IPS DF 19.7 (cell line): ENCODE measurements at regions not wholly inside any gene's neighbourhood (a gene's known extent, or its start where the extent isn't known, plus 50 kb on each side); places are given as distances from the start of the nearest gene placed in this dataset.
"Not testable (repeated sequence)": the region's sequence is repeated elsewhere in the genome, so short reads cannot be mapped to it uniquely, and the experiment has no call there.

Experiments used
- DNase-seq: peaks from one replicate; pipeline ENCODE4 v3.0.0-alpha.2; 2013; ENCODE audit warnings: low read depth, low spot score

DNA sequence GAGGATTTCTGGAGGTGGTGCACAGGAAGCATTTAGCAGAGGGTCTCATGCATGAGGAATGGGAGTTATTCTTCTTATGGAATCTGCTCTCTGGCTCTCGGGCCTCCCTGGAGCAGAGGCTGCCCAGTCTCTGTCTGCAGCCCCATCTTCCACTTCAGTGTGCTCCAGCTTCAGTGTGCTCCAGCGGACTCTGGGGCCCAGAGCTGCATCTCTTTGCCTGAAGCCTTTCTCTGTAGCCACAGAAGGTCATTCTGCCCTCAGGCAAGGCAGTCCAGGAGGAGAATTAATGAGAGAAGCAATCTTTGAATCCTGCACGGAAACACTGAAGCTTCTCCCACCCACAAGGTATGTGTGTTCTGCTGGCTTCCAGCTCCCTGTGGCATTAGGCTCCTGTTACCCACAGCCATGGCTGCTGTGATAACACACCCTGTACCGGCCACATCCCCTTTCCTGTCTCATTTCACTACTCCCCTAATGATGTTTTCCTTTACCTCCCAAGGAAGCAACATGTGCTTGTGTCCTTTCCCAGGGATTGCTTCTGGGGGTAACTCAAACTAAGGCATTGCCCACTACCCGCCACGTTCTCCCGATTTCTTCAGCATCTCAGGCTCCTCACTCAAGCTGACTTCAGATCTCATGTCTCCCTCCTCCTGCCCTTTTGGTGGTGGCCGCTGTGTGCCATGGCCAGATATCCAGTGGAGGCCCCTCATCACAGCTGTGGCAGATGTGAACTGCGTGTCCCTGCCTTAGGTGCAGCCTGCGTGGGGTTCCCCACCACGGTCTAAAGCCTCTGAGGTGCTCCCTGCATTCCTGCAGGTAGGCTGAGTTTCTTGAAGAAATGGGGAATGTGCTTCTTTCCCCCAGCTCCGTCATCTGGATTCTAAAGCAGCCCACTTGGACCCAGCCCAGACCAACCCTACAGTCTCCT, 181.2 kb upstream of the GALNT2 start:
- DNase-seq: no peak

DNA sequence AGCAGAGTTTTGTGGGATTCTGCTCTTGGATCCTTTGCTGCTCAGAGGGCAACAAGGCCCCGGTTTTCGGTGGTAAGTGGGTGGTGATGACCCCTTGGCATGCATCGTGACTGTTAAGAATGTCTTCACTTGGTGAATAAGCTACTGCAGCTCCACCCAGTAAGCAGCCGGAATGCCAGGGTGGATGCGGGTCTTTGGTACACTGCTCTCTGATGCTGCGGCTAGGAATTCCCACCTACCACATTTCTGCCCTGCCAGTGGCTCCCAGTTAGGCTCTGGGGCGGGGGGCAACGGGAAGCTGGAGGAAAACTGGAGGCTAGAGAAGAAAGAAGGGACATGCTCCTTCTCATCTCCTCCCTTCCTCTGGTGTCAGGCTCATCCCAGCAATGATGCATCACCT, 180.4 kb upstream of the GALNT2 start:
- DNase-seq: no peak

DNA sequence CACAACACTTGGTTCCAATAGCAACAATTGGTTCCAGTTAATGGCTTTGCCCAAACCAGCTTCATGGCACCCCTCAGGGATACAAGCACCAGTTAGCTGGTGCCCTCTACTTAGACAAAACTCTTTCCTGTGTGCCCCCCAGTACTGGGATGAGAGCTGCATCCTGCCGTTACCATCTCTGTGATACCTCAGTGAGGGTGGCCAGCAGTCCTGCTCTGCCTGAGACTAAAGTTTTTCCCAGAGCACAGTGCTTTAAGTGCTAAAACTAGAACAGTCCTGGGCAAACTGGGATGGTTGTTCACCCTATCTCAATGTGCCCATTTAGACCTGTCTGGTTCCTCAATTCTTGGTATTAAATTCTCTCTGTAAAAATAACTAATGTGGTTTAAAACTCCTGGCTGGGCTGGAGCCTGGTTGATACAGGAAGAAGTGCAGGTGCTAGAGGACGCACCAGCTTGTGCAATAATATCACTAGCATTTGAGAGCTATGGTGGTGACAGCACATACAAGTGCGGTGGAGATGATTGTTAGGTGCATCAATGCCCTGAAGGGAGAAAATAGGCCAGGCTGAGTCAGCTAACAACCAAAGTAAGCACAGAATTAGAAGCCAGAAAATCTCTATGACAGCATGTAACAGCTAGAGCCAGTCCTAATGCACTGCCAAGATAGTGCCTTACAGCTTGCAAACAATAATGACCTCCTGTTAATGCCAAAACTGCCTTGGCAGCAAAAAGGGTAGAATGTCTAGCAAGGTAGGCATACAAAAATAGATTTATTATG, 179.8 kb upstream of the GALNT2 start:
- DNase-seq: no peak

DNA sequence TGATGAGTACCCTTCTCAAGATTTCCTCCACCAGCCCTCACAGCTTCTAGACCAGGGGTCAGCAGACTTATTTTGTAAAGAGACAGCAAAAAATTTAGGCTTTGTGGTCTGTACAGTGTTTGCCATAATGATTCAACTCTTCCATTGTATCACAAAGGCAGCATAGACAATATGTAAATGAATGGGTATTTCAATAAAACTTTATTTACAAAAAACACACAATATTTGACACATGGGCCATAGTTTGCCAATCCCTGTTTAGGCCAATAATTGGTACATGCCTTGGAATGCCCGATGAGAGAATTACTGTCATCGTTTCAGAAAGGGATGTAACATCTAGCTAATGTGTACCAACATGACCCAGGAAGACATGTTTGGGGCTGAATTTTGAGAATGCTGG, 178.9 kb upstream of the GALNT2 start:
- no peak for DNase-seq

DNA sequence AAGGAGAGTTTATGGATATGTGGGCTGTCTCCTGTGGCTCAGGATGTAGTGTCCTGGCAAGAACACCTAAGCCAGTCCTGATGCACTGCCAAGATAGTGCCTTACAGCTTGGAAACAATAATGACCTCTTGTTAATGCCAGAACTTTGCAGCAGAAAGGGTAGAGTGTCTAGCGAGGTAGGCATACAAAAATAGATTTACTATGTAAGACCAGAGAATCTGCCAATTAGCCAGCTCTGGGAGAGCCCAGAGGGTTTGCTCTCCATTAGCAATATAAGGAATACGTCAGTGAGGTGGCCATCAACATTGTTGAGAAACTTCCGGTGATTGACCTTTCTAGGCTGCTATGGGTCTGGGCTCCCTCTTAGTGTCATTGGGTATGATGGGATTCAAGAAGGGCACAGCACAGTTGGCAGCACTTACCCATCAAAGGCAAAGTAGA, 178.5 kb upstream of the GALNT2 start:
- no peak for DNase-seq

DNA sequence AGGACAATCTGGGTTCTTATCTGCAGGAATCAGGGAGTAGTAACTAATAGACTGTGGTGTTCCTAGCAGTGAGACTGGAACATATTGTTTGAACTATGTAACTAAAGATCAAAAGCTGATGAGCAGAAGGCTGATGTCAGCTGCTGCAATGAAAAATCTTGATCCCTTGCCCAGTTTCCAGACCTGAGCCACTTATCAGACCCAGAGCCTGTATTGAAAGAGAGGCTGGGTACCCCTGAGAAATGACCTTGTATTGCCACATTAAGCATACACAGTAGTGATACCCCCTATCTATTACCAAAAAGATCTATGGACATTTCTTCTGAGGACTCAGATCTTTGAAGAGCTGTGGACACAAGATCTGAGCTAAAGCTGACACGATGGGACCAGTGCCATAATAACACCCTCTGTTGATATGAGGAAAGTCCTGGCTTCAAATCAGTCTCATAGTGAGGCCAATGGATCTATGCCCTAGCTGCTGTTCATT, 178.0 kb upstream of the GALNT2 start:
- DNase-seq: no peak

DNA sequence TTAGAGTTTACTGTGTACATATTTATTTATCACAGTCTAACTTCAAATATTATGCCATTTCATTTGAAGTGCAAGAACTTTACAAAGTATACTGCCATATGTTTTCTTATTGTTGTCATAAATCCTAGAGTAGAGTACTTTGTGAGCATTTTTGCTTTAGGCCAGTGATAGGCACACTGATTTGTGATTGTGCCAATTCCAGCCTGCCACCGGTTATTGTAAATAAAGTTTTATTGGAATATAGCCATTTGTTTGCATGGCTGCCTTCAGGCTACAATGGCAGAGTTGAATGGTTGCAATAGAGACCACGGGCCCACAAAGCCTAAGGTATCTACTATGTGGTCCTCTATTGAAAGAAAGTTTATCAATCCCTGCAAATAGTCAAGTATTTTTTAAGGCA, 175.8 kb upstream of the GALNT2 start:
- no peak for DNase-seq

DNA sequence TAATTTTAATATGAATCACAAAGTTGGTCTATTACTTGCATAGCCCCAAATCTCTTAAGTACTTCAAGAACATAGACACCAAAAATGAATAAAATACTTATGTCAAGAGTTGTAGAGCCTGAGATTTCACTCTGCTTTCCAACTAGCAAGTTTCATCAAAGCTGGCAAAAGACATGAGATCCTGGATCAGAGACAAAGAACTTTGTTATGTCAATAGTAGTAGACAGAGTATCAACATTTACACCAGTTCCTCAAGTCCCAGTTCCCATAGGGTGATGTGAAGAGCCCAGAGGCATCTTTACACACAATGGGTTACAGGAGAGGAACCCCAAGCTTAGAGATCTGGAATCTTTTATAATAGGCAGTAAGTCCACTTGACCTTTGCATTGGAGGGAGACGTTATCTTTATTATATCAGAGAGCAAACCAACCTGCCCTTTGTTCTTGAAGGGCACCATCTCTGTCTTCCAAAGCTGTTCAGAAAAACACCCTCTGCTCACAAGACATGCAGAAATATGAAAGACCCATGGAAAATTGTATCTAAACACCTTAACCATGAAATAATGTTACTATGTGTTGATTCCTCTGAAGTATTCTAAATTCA, 174.4 kb upstream of the GALNT2 start:
- no peak for DNase-seq

DNA sequence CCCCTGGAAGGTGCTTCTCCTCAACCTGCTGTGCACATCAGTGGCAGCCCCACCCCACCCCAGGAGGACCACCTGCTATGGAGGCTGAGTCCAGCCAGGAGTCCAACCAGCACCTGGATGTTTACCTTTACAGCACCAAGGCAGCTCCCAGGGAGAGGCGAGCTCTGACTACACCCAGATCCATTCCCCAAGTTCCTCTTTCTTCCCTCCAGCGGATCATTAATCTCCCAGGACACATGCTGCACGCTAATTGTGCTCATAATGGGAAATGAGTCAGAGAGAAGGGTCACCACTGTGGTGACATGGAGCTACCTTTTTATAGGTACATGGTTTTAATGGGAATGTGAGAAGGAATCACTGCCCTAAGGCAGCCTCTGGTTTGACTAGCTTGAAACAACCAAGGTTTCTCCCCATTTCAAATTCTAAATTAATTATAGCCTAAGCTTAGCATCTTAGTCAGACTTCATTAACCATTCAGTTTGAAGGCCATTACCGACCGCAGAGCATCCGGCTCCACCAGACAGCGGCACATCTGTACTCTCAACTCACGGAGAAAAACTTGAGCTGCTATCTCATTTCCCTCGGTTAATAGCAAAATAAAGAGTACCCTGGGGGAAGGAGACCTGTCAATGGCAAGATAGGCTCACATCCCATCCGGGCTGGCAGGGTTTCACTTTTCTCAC, 173.1 kb upstream of the GALNT2 start:
- no peak for DNase-seq

DNA sequence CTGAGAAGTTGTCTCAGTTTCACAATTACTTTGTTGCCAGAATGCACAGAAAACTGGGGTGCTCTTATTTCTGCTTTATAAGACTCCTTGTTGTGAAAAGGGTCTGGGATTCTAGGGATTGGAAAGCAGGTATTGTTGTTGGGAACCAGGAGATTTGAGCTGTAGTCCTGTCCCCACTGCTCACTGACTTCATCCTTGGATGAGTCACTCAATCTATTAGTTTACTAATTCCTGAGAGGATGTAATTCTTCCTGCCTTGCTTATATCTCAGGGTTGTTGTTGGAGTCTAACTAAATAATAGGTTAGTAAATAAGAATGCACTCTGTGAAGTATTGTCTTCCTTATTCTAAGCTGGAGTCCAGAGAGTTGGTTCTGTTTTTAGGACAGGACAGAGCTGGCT, 172.5 kb upstream of the GALNT2 start:
- DNase-seq: no peak

DNA sequence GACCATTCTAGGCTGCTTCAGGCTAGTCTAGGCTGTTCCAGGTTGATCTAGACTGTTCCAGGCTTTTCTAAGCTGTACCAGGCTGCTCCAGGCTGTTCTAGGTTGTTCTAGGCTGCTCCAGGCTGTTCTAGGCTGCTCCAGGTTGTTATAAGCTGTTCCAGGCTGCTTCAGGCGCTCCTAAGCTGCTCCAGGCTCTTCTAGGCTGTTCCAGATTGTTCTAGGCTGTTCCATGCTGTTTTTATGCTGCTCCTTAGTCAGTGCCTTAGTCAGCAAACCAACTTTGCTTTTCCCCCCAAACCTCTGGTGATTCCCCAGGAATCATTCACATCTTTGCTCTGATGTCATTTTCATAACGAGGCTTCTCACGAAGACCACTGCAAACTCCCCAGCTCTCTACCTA, 171.4 kb upstream of the GALNT2 start:
- DNase-seq: no peak

DNA sequence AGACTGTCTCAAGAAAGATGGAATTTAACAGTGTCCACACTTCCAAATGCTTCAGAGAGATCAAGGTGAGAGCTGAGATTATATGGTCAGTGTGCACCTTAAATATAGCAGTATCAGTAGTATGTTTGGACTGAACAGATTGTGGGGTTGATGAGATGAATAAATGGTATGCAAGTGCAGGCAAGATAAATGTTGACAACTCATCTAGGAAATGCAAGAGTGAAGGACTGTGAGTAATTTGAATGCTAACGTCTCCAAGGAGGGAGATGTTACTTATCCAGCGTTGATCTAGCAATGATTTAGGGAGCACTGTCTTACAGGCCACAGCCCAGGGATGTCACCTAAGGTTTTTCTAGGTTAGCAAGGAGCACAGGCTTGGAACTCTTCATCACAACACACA, 170.7 kb upstream of the GALNT2 start:
- no peak for DNase-seq

DNA sequence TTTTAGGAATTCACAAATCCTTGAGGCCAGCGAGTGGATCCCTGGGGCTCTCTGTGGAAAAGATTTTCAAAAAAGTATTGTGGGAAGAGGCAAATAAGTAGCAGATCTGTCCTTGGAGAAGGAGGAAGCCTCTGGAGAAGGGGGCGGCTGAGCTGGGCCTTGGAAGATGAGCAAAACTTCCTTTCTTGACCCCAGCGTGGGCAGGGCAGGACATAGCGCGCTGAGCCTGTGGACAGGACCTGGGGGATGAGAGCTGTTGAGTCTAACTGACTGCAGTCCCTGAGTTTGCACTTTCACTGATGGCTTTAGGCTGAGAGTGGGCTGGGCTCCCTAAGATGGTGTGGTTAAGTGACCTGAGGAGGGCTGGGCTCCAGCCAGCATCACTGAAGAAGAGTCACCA, 170.2 kb upstream of the GALNT2 start:
- no peak for DNase-seq

DNA sequence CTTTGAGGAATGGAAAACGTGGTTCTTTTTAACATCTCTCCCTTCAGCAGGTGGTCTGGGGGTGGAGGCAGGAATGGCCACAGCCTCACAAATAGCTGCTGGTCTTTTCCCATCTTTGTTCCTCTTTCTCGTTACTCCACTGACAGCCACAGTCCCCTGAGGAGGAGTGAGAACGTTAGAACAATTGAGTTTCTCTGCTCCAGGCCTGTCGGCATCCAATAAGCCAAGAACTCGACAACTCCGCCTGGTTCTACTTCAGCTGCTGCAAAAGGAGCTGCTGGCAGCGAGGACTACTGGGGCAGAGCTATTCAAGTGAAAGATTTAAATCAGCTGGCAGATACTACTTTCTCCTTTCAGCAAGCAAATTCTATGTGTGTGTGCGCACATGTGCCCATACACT, 169.5 kb upstream of the GALNT2 start:
- DNase-seq: no peak

DNA sequence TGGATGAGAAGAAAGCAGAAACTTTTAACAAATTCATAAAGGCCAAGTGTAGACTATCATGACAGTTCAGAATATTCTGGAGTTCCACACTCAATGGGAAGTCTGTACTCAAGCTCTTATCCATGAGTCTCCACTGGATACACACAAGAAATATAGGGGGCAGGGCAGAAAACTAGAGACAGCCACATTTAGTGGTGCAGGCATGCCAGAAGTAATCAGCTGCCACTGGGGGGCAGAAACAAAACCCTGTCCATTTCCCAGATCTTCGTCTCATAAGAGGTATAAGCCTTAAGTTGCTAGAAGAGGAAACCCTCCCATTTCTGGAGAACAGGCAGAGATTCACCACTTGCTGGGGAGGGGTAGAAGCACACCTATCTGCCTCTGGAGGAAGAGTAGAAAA, 166.8 kb upstream of the GALNT2 start:
- no peak for DNase-seq

DNA sequence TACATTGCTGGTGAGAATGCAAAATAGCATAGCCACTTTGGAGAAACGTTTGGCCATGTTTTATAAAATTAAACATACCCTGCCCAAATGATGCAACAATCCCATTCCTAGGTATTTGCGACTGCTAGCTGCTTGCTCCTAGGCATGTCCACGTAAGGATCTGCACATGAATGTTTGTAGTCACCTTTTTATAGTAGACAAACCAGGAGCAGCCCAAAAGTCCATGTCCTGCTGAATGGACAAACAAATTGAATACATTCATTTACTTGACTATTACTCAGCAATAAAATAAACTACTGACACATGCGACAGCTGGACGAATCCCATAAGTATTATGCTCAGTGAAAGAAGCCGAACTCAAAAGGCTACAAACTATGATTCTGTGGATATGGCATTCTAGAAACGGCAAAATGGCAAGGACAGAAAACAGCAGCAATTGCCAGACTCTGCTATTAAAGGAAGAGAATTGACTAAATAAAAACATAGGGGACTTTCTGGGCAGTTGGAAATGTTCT, 161.9 kb upstream of the GALNT2 start:
- no peak for DNase-seq

DNA sequence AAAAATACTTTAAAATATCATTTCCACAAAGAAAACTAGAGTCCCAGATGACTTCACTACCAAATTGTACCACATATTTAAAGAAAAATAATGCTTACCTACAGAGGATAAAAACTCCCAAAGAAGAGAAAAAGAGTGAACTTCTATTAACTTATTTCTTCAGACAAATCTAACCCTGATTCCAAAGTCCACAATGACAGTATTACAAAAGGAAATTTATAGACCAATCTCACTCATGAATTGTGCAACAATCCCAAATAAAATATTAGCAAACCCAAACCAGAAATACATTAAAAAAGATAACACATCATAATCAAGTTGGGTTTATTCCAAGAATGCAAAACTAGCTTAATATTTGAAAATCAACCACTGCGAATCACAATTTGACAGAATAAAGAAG, 161.4 kb upstream of the GALNT2 start:
- no peak for DNase-seq

DNA sequence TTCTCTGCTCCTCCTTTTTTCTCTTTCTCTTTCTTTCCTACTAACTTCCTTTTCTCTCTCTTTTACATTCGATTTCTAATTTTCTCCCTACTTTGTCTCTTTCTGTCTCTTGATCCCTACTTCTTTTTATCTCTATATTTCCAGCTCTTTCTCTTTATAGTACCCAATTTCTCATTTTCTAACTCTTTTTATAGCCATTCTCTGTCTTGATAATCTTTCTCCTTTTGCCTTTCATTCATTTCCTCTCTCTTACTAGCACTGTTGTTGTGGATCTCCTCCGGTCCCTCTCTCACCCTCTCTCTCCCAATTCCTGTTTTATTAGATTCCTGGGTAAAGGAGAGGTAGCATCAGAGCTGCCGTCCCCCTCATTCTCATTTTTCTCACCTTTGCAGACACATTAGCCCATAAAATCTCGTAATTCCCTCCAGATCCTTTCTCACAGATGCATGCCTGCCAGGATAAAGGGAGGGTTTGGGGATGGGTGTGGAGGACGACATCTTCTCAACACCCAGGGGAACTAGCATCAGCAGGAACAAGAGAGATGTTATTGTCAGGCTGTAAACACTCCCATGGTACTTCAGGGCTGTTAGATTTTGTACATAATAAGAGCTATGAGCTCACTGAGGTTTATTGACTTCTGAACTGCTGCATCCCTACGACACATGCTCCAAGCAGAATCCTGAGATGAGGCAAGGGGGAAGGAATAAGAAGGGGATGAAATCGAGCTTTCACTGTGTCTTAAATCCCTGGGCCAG, 159.0 kb upstream of the GALNT2 start:
- no peak for DNase-seq

DNA sequence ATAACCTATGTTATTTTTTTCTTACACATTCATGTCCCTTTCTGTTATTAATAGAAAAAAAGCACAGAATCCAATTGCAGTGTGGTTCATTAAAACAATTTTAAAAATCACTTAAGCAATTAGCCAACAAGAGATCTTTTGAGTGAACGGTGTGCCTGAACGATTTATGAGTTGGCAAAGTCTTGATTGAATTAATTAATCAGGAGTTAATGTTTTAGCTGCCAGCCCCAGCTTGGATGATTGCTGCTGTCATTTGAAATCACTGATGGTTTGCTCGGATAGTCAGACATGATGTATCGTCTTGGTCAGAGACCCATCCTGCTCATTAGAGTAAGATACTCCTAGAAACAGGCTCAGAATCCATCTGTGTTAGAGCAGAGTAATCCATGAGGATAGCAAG, 158.3 kb upstream of the GALNT2 start:
- DNase-seq: no peak

DNA sequence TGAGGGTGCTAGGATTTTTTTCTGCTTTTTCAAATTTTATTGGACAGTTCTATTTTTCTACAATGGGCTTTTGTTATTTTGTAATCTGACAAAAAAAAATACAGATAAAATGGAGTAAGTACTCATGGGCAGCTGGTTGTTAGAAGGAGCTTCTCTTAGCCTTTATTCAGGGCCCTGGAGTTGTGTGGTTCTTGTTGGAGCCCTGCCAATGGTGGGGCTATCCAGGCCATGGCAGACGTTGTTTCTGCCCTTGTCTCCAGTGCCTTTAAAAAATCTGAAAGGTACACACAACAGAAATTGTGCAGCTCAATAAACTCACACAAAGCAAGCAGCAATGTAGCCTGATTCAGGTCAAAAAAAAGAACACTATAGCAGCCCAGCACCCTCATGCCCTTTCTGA, 153.5 kb upstream of the GALNT2 start:
- no peak for DNase-seq

DNA sequence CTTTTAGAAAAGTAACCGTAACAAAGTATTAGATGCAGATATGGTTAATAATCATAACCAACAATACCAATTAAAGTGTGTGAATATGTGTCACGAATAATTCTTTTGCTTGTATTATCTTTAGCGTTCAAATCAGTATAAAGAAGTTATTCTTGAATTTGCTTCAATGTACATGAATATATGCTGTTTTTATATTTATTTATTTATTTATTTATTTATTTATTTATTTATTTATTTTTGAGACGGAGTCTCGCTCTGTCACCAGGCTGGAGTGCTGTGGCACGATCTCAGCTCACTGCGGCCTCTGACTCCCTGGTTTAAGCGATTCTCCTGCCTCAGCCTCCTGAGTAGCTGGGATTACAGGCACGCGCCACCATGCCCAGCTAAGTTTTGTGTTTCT, 147.6 kb upstream of the GALNT2 start:
- not testable (repeated sequence) for DNase-seq
